ENCODE measurements at regions not wholly inside any gene's neighbourhood (a gene's known extent, or its start where the extent isn't known, plus 50 kb on each side); places are given as distances from the start of the nearest gene placed in this dataset.
A peak's percentile ranks its signal among the peaks of the same experiment; 100 is the strongest.

DNA sequence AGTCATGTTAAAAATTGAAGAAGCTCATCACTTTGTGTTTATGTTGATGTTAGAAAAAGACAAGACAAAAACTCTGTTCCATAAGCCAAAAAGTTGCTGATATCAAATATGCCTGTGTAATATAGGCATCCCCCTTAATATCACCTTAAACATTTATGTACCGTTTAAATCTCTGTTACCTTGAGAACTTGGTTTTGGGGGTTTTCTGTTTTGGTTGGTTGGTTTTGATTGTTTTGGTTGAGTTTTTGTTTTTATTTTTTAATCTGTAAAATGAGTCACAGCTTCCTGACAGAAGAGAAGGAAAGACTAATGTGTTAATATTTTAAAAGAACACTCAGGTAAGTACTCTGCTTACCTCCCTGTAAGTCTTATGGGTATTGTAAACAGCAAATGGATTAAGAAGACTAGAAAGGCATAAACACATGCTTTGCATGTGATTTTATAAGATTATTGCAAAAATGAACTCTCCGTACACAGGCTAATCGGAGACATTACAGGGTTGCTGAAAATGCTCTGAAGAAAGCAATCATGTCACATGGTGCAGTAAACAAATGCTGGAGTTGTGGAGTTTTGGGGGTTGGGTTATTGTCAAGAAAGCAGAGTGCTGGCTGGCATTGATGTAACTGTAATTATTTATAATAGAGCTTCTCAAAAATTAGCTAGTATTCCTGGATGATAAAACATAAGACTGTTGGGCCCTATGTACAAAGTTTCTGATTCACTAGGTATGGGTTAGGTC is 69.5 kb upstream of the MBNL1 start:
- Histone ChIP-seq H3K9me3 (no peaks in the 10 kb centered on the region), H3K4me3 (no peak overlapping the region), H3K4me1 (peaks cover 0 to 28% (median 17%) of the 10 kb centered on the region in 3 donors), H3K36me3 (no peaks in the 10 kb centered on the region), H3K27ac (peak overlapping the region in 1 of 4 donors; percentile 45), H3K27me3 (no peaks in the 10 kb centered on the region)
- intact Hi-C loops (cut with DNase I) = no loop called here
- ATAC-seq = peak in 2 of 4 donors; percentile 14 to 27
- TF ChIP-seq CTCF (IDR thresholded peaks at IDR 0.05) = no peak
- 90 to 91% methylated on average over 3 of the region's 3 CpGs for WGBS, 2 donors
- DNase-seq = no peak
- peak; percentile 43 for FAIRE-seq

GRCh38 chr3:152200476-152201420 is 68.0 kb upstream of the MBNL1 start:
- Histone ChIP-seq H3K36me3 (no peaks in the 10 kb centered on the region), H3K4me3 (peak overlapping the region in 1 of 4 donors; percentile 4), H3K27me3 (no peaks in the 10 kb centered on the region), H3K4me1 (peaks cover 0 to 28% (median 17%) of the 10 kb centered on the region in 3 donors), H3K27ac (peak overlapping the region in 2 of 4 donors; percentile 17 to 45), H3K9me3 (no peaks in the 10 kb centered on the region)
- FAIRE-seq (peak; percentile 59), ATAC-seq (no peak), DNase-seq (no peak)
- no peak for TF ChIP-seq CTCF (IDR thresholded peaks at IDR 0.05)
- intact Hi-C loops (cut with DNase I) = no loop called here
- WGBS, 2 donors = 75 to 84% methylated on average over 3 of the region's 3 CpGs

DNA sequence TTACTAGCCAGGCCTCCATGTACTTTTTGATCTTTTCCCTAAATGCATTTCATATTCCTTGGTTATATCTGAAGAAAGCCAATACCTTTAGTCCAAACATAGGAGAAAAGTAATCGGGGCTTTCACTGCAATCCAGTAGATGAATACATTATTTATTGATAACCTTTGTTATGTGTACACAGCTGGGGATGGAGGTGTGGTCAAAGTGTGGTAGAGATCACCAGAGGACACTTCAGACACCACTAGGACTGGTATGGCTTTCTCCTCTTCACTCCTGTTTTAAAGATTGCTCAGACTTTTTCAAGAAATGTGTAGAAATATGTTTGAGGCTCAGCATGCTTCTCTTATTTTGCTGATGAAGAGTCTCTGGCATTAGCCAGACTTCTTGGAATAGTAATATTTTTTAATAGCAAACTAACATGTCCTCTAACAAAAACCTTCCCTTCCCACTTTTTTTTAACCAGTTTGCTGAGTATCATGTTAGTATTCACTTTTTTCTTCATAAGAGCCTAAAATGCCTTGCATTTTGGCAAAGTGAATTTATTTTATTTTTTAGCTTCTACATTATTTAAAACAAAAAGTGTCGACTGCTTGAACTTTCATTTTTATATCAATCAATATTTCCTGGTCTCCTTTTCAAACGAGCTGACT is 65.6 kb upstream of the MBNL1 start:
- DNase-seq (peak in 1 of 6 donors; percentile 27), FAIRE-seq (peak; percentile 37), ATAC-seq (peak in 3 of 4 donors; percentile 56 to 70 (median 70))
- no peaks in the 10 kb centered on the region for H3K36me3 ChIP-seq
- TF ChIP-seq CTCF (IDR thresholded peaks at IDR 0.05) = no peak
- H3K27me3 ChIP-seq = no peaks in the 10 kb centered on the region
- peaks cover 0 to 19% (median 9%) of the 10 kb centered on the region in 3 donors for H3K4me1 ChIP-seq
- intact Hi-C loops (cut with DNase I) = no loop called here
- H3K27ac ChIP-seq = peak overlapping the region in 3 of 4 donors; percentile 3 to 27 (median 26)
- H3K9me3 ChIP-seq = no peaks in the 10 kb centered on the region
- H3K4me3 ChIP-seq = peak overlapping the region in 2 of 4 donors; percentile 2 to 6
- WGBS, 2 donors = 16 to 17% methylated on average over 3 of the region's 3 CpGs

GRCh38 chr3:152203652-152204051 is 65.1 kb upstream of the MBNL1 start:
- peaks cover 0 to 14% (median 9%) of the 10 kb centered on the region in 3 donors for H3K4me1 ChIP-seq
- WGBS, 2 donors = 39 to 40% methylated on average over 1 of the region's 1 CpG
- H3K9me3 ChIP-seq = no peaks in the 10 kb centered on the region
- intact Hi-C loops (cut with DNase I) = no loop called here
- no peak for TF ChIP-seq CTCF (IDR thresholded peaks at IDR 0.05)
- DNase-seq = no peak
- no peaks in the 10 kb centered on the region for H3K27me3 ChIP-seq
- H3K36me3 ChIP-seq = no peaks in the 10 kb centered on the region
- peak overlapping the region in 2 of 4 donors; percentile 2 to 6 for H3K4me3 ChIP-seq
- peak in 2 of 4 donors; percentile 9 to 35 for ATAC-seq
- peak; percentile 29 for FAIRE-seq
- H3K27ac ChIP-seq = peak overlapping the region in 2 of 4 donors; percentile 3 to 26
